Vagina (tissue), 2 donors: ENCODE measurements at regions not wholly inside any gene's neighbourhood (a gene's known extent, or its start where the extent isn't known, plus 50 kb on each side); places are given as distances from the start of the nearest gene placed in this dataset.

Experiments
- DNase-seq, 2 donors: peaks; one replicate each; pipeline ENCODE4 v3.0.0-alpha.2; 2017; ENCODE audit errors: extremely low spot score in 2 of 2
- H3K27ac ChIP-seq: fragments of 200-600 bp; sonication (generic); one replicate; pipeline ENCODE4 v1.5.1; 2019
- H3K27me3 ChIP-seq: fragments of 200-600 bp; sonication (generic); one replicate; pipeline ENCODE4 v1.5.1; 2019
- H3K36me3 ChIP-seq, 2 donors: fragments of 200-600 bp; sonication (generic); one replicate each; pipeline ENCODE4 v1.5.1; 2017 to 2019
- H3K4me1 ChIP-seq: fragments of 200-600 bp; sonication (generic); one replicate; pipeline ENCODE4 v1.5.1; 2019
- H3K4me3 ChIP-seq, 2 donors: fragments of 200-600 bp; sonication (generic); 1 replicate in 1 of 2; 2 replicates in 1 of 2; pipeline ENCODE4 v1.5.1; 2016 to 2019
- H3K9me3 ChIP-seq: fragments of 200-600 bp; sonication (generic); one replicate; pipeline ENCODE4 v1.5.1; 2019
- POLR2A ChIP-seq, 2 donors: fragments of 450-650 bp; IDR thresholded peaks; one replicate each; pipeline ENCODE4 v1.6.1; 2017; ENCODE audit warnings: antibody characterized with exemption in 2 of 2, mild to moderate bottlenecking in 2 of 2, moderate library complexity in 2 of 2
- POLR2AphosphoS5 ChIP-seq, 2 donors: sonication (generic); formaldehyde crosslinking; IDR thresholded peaks; one replicate each; pipeline ENCODE4 v1.9.0; 2017; ENCODE audit warnings: antibody characterized with exemption in 2 of 2, mild to moderate bottlenecking in 2 of 2, low read depth in 1 of 2; ENCODE audit not compliant: insufficient read depth in 1 of 2
- intact Hi-C: fragments of 100-400 bp; cut with DNase I; formaldehyde crosslinking; loops from one replicate; pipeline ENCODE4 v1.15.1; 2023
- TF ChIP-seq, protein P1 (sequence below), 3 experiments: fragments of 450-650 bp in 2 of 3; fragments of 200-600 bp in 1 of 3; sonication (generic) in 1 of 3; IDR thresholded peaks; one replicate each; pipeline ENCODE4 v1.5.1; 2017 to 2019; ENCODE audit warnings: antibody characterized with exemption in 3 of 3, mild to moderate bottlenecking in 2 of 3, moderate library complexity in 2 of 3

GRCh38 chr13:67966065-67966464 lies 735.9 kb upstream of the PCDH9 start:
- no peaks in the 10 kb centered on the region for H3K36me3 ChIP-seq
- H3K4me3 ChIP-seq, result no peak overlapping the region
- no peak for DNase-seq
- H3K4me1 ChIP-seq, result no peaks in the 10 kb centered on the region
- H3K27me3 ChIP-seq, result no peaks in the 10 kb centered on the region
- no peak overlapping the region for H3K27ac ChIP-seq
- no peaks in the 10 kb centered on the region for H3K9me3 ChIP-seq
- TF ChIP-seq, protein P1, sequence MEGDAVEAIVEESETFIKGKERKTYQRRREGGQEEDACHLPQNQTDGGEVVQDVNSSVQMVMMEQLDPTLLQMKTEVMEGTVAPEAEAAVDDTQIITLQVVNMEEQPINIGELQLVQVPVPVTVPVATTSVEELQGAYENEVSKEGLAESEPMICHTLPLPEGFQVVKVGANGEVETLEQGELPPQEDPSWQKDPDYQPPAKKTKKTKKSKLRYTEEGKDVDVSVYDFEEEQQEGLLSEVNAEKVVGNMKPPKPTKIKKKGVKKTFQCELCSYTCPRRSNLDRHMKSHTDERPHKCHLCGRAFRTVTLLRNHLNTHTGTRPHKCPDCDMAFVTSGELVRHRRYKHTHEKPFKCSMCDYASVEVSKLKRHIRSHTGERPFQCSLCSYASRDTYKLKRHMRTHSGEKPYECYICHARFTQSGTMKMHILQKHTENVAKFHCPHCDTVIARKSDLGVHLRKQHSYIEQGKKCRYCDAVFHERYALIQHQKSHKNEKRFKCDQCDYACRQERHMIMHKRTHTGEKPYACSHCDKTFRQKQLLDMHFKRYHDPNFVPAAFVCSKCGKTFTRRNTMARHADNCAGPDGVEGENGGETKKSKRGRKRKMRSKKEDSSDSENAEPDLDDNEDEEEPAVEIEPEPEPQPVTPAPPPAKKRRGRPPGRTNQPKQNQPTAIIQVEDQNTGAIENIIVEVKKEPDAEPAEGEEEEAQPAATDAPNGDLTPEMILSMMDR (IDR thresholded peaks at IDR 0.05), result no peak
- no peak for TF ChIP-seq POLR2AphosphoS5 (IDR thresholded peaks at IDR 0.05; ENCODE audit: insufficient read depth in 1 of 2, low read depth in 1 of 2)
- no peak for TF ChIP-seq POLR2A (IDR thresholded peaks at IDR 0.05)
- intact Hi-C loops, result no loop called here

- Histone ChIP-seq H3K9me3 (no peaks in the 10 kb centered on the region), H3K27me3 (no peaks in the 10 kb centered on the region), H3K4me1 (no peaks in the 10 kb centered on the region), H3K36me3 (no peaks in the 10 kb centered on the region), H3K27ac (no peak overlapping the region), H3K4me3 (no peak overlapping the region)
- TF ChIP-seq, protein P1 (IDR thresholded peaks at IDR 0.05), result no peak
- no peak for TF ChIP-seq POLR2AphosphoS5 (IDR thresholded peaks at IDR 0.05; ENCODE audit: insufficient read depth in 1 of 2, low read depth in 1 of 2)
- no peak for TF ChIP-seq POLR2A (IDR thresholded peaks at IDR 0.05)
- intact Hi-C loops, result no loop called here
- no peak for DNase-seq
Measured at GRCh38 chr13:67964986-67965385, 734.9 kb upstream of the PCDH9 start.

GRCh38 chr13:67964091-67964490 lies 734.0 kb upstream of the PCDH9 start:
- Histone ChIP-seq H3K27me3 (no peaks in the 10 kb centered on the region), H3K36me3 (no peaks in the 10 kb centered on the region)
- no peak for DNase-seq

GRCh38 chr13:67961331-67961730 lies 731.2 kb upstream of the PCDH9 start:
- no peak overlapping the region for H3K4me3 ChIP-seq
- H3K4me1 ChIP-seq, result no peaks in the 10 kb centered on the region
- no peak overlapping the region for H3K27ac ChIP-seq
- intact Hi-C loops, result no loop called here
- no peak for DNase-seq
- H3K36me3 ChIP-seq, result no peaks in the 10 kb centered on the region
- no peaks in the 10 kb centered on the region for H3K27me3 ChIP-seq
- TF ChIP-seq POLR2AphosphoS5 (IDR thresholded peaks at IDR 0.05; ENCODE audit: insufficient read depth in 1 of 2, low read depth in 1 of 2) (no peak), POLR2A (IDR thresholded peaks at IDR 0.05) (no peak)
- TF ChIP-seq, protein P1 (IDR thresholded peaks at IDR 0.05), result no peak
- no peaks in the 10 kb centered on the region for H3K9me3 ChIP-seq

More at GRCh38 chr13:67964091-67964490, 734.0 kb upstream of the PCDH9 start:
- intact Hi-C loops, result no loop called here
- Histone ChIP-seq H3K4me3 (no peak overlapping the region), H3K9me3 (no peaks in the 10 kb centered on the region), H3K4me1 (no peaks in the 10 kb centered on the region), H3K27ac (no peak overlapping the region)
- TF ChIP-seq, protein P1 (IDR thresholded peaks at IDR 0.05), result no peak
- no peak for TF ChIP-seq POLR2A (IDR thresholded peaks at IDR 0.05)
- TF ChIP-seq POLR2AphosphoS5 (IDR thresholded peaks at IDR 0.05; ENCODE audit: insufficient read depth in 1 of 2, low read depth in 1 of 2), result no peak

GRCh38 chr13:67951431-67951830 lies 721.3 kb upstream of the PCDH9 start:
- no peaks in the 10 kb centered on the region for H3K9me3 ChIP-seq
- intact Hi-C loops, result no loop called here
- no peak overlapping the region for H3K27ac ChIP-seq
- H3K4me1 ChIP-seq, result no peaks in the 10 kb centered on the region
- no peaks in the 10 kb centered on the region for H3K36me3 ChIP-seq
- DNase-seq, result no peak
- no peak overlapping the region for H3K4me3 ChIP-seq
- no peak for TF ChIP-seq POLR2AphosphoS5 (IDR thresholded peaks at IDR 0.05; ENCODE audit: insufficient read depth in 1 of 2, low read depth in 1 of 2)
- no peak for TF ChIP-seq POLR2A (IDR thresholded peaks at IDR 0.05)
- no peaks in the 10 kb centered on the region for H3K27me3 ChIP-seq
